Endodermal cell (in vitro differentiated cells): ENCODE measurements at regions not wholly inside any gene's neighbourhood (a gene's known extent, or its start where the extent isn't known, plus 50 kb on each side); places are given as distances from the start of the nearest gene placed in this dataset.
A peak's percentile ranks its signal among the peaks of the same experiment; 100 is the strongest.

Source experiments
- DNase-seq: peaks from one replicate; pipeline ENCODE4 v3.0.0-alpha.2; 2017
- H3K27ac ChIP-seq: 2 replicates; pipeline ENCODE4 v1.5.1; 2013; ENCODE audit warnings: mild to moderate bottlenecking, low read depth, low read length, moderate library complexity
- H3K27me3 ChIP-seq: 2 replicates; pipeline ENCODE4 v1.6.1; 2013; ENCODE audit warnings: mild to moderate bottlenecking, low read length, moderate library complexity; ENCODE audit not compliant: insufficient read depth, control insufficient read depth, poor library complexity, severe bottlenecking
- H3K36me3 ChIP-seq: 2 replicates; pipeline ENCODE4 v1.7.0; 2013; ENCODE audit warnings: mild to moderate bottlenecking, low read length, moderate library complexity; ENCODE audit not compliant: control insufficient read depth, insufficient read depth
- H3K4me1 ChIP-seq: one replicate; pipeline ENCODE4 v1.7.0; 2013; ENCODE audit warnings: low read length; ENCODE audit not compliant: control insufficient read depth, insufficient read depth
- H3K4me3 ChIP-seq: 2 replicates; pipeline ENCODE4 v1.5.1; 2013; ENCODE audit warnings: mild to moderate bottlenecking, low read length, moderate library complexity
- H3K9ac ChIP-seq: 2 replicates; pipeline ENCODE4 v1.6.1; 2013; ENCODE audit warnings: mild to moderate bottlenecking, low read length, moderate library complexity; ENCODE audit not compliant: poor library complexity, severe bottlenecking; ENCODE audit errors: extremely low read depth
- H3K9me3 ChIP-seq: 2 replicates; pipeline ENCODE4 v1.6.1; 2013; ENCODE audit warnings: mild to moderate bottlenecking, low read length, moderate library complexity; ENCODE audit not compliant: control insufficient read depth
- H3K27ac Mint-ChIP-seq: 2 replicates; pipeline ENCODE4 v1.8.0; 2020; ENCODE audit warnings: mixed read lengths
- H3K27me3 Mint-ChIP-seq: 2 replicates; pipeline ENCODE4 v1.8.0; 2021; ENCODE audit warnings: mild to moderate bottlenecking, mixed read lengths; ENCODE audit not compliant: insufficient read depth
- H3K36me3 Mint-ChIP-seq: 2 replicates; pipeline ENCODE4 v1.8.0; 2020; ENCODE audit warnings: low read depth, mixed read lengths
- H3K4me1 Mint-ChIP-seq: 2 replicates; pipeline ENCODE4 v1.8.0; 2020; ENCODE audit warnings: mixed read lengths
- H3K4me3 Mint-ChIP-seq: 2 replicates; pipeline ENCODE4 v1.8.0; 2020; ENCODE audit warnings: mild to moderate bottlenecking, moderate library complexity, mixed read lengths
- H3K9me3 Mint-ChIP-seq: 2 replicates; pipeline ENCODE4 v1.8.0; 2020; ENCODE audit warnings: mild to moderate bottlenecking, mixed read lengths
- CTCF ChIP-seq: fragments of 200-600 bp; sonication (generic); conservative IDR thresholded peaks from 2 replicates; pipeline ENCODE4 v1.5.0; 2021; ENCODE audit warnings: antibody characterized with exemption, mild to moderate bottlenecking
- WGBS, 2 experiments: methylation state at CpG; one replicate each; pipeline versions ENCODE4 v1.1.5 to v1.1.7; 2013; ENCODE audit warnings: missing lambda C conversion rate in 2 of 2, mixed read lengths in 1 of 2; ENCODE audit not compliant: insufficient coverage in 1 of 2, insufficient read length in 1 of 2; 5-methylcytosine and 5-hydroxymethylcytosine counted together

GRCh38 chr3:23103764-23104163 is 99.4 kb upstream of the UBE2E2 start:
- no peaks in the 10 kb centered on the region for H3K27me3 Mint-ChIP-seq
- H3K27ac Mint-ChIP-seq: no peak overlapping the region
- WGBS, 2 experiments: 95% methylated on average over 1 of the region's 1 CpG; no CpG with 5 or more reads in 1 of the 2 experiments
- H3K27ac ChIP-seq: no peak overlapping the region
- peaks cover 7% of the 10 kb centered on the region for H3K4me1 Mint-ChIP-seq
- H3K27me3 ChIP-seq: no peaks in the 10 kb centered on the region
- no peak overlapping the region for H3K4me3 ChIP-seq
- no peak overlapping the region for H3K4me3 Mint-ChIP-seq
- no peak for DNase-seq
- H3K4me1 ChIP-seq: peaks cover 4% of the 10 kb centered on the region
- H3K9me3 Mint-ChIP-seq: no peaks in the 10 kb centered on the region
- H3K36me3 Mint-ChIP-seq: no peaks in the 10 kb centered on the region
- no peaks in the 10 kb centered on the region for H3K9me3 ChIP-seq
- H3K36me3 ChIP-seq: no peaks in the 10 kb centered on the region
- H3K9ac ChIP-seq: no peak overlapping the region
- TF ChIP-seq CTCF: no peak

GRCh38 chr3:23105048-23105447 is 98.1 kb upstream of the UBE2E2 start:
- H3K9ac ChIP-seq: no peak overlapping the region
- H3K36me3 ChIP-seq: no peaks in the 10 kb centered on the region
- H3K27ac ChIP-seq: no peak overlapping the region
- peaks cover 7% of the 10 kb centered on the region for H3K4me1 Mint-ChIP-seq
- H3K4me3 ChIP-seq: no peak overlapping the region
- H3K27ac Mint-ChIP-seq: no peak overlapping the region
- no peaks in the 10 kb centered on the region for H3K9me3 ChIP-seq
- peaks cover 4% of the 10 kb centered on the region for H3K4me1 ChIP-seq
- H3K27me3 ChIP-seq: no peaks in the 10 kb centered on the region
- TF ChIP-seq CTCF: no peak
- H3K27me3 Mint-ChIP-seq: no peaks in the 10 kb centered on the region
- no peaks in the 10 kb centered on the region for H3K9me3 Mint-ChIP-seq
- no peak for DNase-seq
- no peaks in the 10 kb centered on the region for H3K36me3 Mint-ChIP-seq
- H3K4me3 Mint-ChIP-seq: no peak overlapping the region

GRCh38 chr3:23106666-23107065 is 96.5 kb upstream of the UBE2E2 start:
- 68 to 75% methylated on average over 3 of the region's 3 CpGs for WGBS, 2 experiments
- Mint-ChIP-seq H3K4me1 (peaks cover 11% of the 10 kb centered on the region), H3K27me3 (no peaks in the 10 kb centered on the region), H3K9me3 (no peaks in the 10 kb centered on the region), H3K4me3 (no peak overlapping the region), H3K36me3 (no peaks in the 10 kb centered on the region), H3K27ac (no peak overlapping the region)
- peak; percentile 66 for DNase-seq
- no peaks in the 10 kb centered on the region for H3K9me3 ChIP-seq
- H3K9ac ChIP-seq: no peak overlapping the region
- H3K4me1 ChIP-seq: peaks cover 4% of the 10 kb centered on the region
- H3K4me3 ChIP-seq: no peak overlapping the region
- no peak for TF ChIP-seq CTCF
- no peak overlapping the region for H3K27ac ChIP-seq
- H3K36me3 ChIP-seq: no peaks in the 10 kb centered on the region
- no peaks in the 10 kb centered on the region for H3K27me3 ChIP-seq
